Lung (tissue), 11 donors: ENCODE measurements at regions not wholly inside any gene's neighbourhood (a gene's known extent, or its start where the extent isn't known, plus 50 kb on each side); places are given as distances from the start of the nearest gene placed in this dataset.

Experiments
- ATAC-seq: fragments of 200-7000 bp; cut with Tn5 transposase; one replicate; pipeline ENCODE4 v1.9.1; 2020; ENCODE audit warnings: moderate number of reproducible peaks; ENCODE audit not compliant: insufficient read depth, low FRiP score
- DNase-seq, 3 donors: peaks; one replicate each; pipeline ENCODE4 v3.0.0-alpha.2; 2013 to 2017
- H3K27ac ChIP-seq, 2 donors: one replicate each; pipeline ENCODE4 v1.5.1; 2013; ENCODE audit warnings: mild to moderate bottlenecking in 2 of 2, moderate library complexity in 2 of 2, control low read depth in 1 of 2, inconsistent platforms in 1 of 2, low read depth in 1 of 2, low read length in 1 of 2
- H3K27me3 ChIP-seq, 3 donors: one replicate each; pipeline ENCODE4 v1.5.1; 2013; ENCODE audit warnings: low read length in 2 of 3; ENCODE audit not compliant: control insufficient read depth in 3 of 3, insufficient read depth in 3 of 3
- H3K36me3 ChIP-seq, 4 donors: one replicate each; pipeline ENCODE4 v1.5.1; 2013; ENCODE audit warnings: low read length in 4 of 4, mild to moderate bottlenecking in 1 of 4, moderate library complexity in 1 of 4; ENCODE audit not compliant: control insufficient read depth in 4 of 4, insufficient read depth in 4 of 4
- H3K4me1 ChIP-seq, 5 donors: one replicate each; pipeline ENCODE4 v1.5.1; 2013; ENCODE audit warnings: low read length in 5 of 5, mild to moderate bottlenecking in 2 of 5, moderate library complexity in 1 of 5; ENCODE audit not compliant: control insufficient read depth in 5 of 5, insufficient read depth in 5 of 5
- H3K4me3 ChIP-seq: one replicate; pipeline ENCODE4 v1.5.1; 2013; ENCODE audit warnings: mild to moderate bottlenecking, control low read depth, moderate library complexity
- H3K9ac ChIP-seq, 2 donors: one replicate each; pipeline ENCODE4 v1.5.1; 2013; ENCODE audit warnings: low read length in 2 of 2, control low read depth in 1 of 2; ENCODE audit not compliant: insufficient read depth in 1 of 2
- H3K9me3 ChIP-seq, 4 donors: one replicate each; pipeline ENCODE4 v1.5.1; 2013; ENCODE audit warnings: low read length in 3 of 4, mild to moderate bottlenecking in 1 of 4, moderate library complexity in 1 of 4; ENCODE audit not compliant: control insufficient read depth in 4 of 4, insufficient read depth in 3 of 4
- CTCF ChIP-seq: IDR thresholded peaks from 2 replicates; pipeline ENCODE4 v1.5.1; 2012; ENCODE audit warnings: mild to moderate bottlenecking; ENCODE audit errors: control extremely low read depth, extremely low read depth
- WGBS, 2 donors: extraction: QIAGEN DNeasy Blood & Tissue Kit; methylation state at CpG; one replicate each; pipeline ENCODE4 v1.1.7; 2013; 5-methylcytosine and 5-hydroxymethylcytosine counted together
- donor health status: control.
- donor health status: control.
- donor health status: Bipolar disorder and iron deficiency.
- donor health status: healthy.
- donor health status: DM: yes; HTN: yes; CAD: no.

GRCh38 chr6:165229216-165229615, 80.2 kb downstream of the C6orf118 start:
- Histone ChIP-seq H3K36me3 (no peaks in the 10 kb centered on the region), H3K9me3 (peaks cover 0 to 2% (median 0%) of the 10 kb centered on the region in 4 donors), H3K4me1 (no peaks in the 10 kb centered on the region), H3K9ac (no peak overlapping the region), H3K27me3 (no peaks in the 10 kb centered on the region), H3K4me3 (no peak overlapping the region), H3K27ac (no peak overlapping the region)
- WGBS, 2 donors, result 84 to 86% methylated on average over 5 of the region's 5 CpGs
- no peak for TF ChIP-seq CTCF
- no peak for DNase-seq
- ATAC-seq, result no peak

- no peaks in the 10 kb centered on the region for H3K36me3 ChIP-seq
- H3K27me3 ChIP-seq, result no peaks in the 10 kb centered on the region
- no peaks in the 10 kb centered on the region for H3K9me3 ChIP-seq
- WGBS, 2 donors, result 67 to 77% methylated on average over 10 of the region's 10 CpGs
- no peak overlapping the region for H3K27ac ChIP-seq
- DNase-seq (no peak), ATAC-seq (peak; percentile 74)
- H3K4me1 ChIP-seq, result no peaks in the 10 kb centered on the region
- no peak for TF ChIP-seq CTCF
- no peak overlapping the region for H3K9ac ChIP-seq
- no peak overlapping the region for H3K4me3 ChIP-seq
Observed at GRCh38 chr6:165227644-165228329, 81.6 kb downstream of the C6orf118 start.

GRCh38 chr6:165223736-165224135, 85.7 kb downstream of the C6orf118 start:
- H3K27me3 ChIP-seq, result no peaks in the 10 kb centered on the region
- H3K4me3 ChIP-seq, result no peak overlapping the region
- no peak for DNase-seq
- no peaks in the 10 kb centered on the region for H3K4me1 ChIP-seq
- ATAC-seq, result no peak
- peaks cover 0 to 2% (median 0%) of the 10 kb centered on the region in 4 donors for H3K9me3 ChIP-seq
- 48 to 71% methylated on average over 1 of the region's 1 CpG for WGBS, 2 donors
- H3K9ac ChIP-seq, result no peak overlapping the region
- no peak overlapping the region for H3K27ac ChIP-seq
- H3K36me3 ChIP-seq, result no peaks in the 10 kb centered on the region
- no peak for TF ChIP-seq CTCF

GRCh38 chr6:165223101-165223500, 86.3 kb downstream of the C6orf118 start:
- H3K27me3 ChIP-seq, result no peaks in the 10 kb centered on the region
- no peak for DNase-seq
- peaks cover 0 to 2% (median 0%) of the 10 kb centered on the region in 4 donors for H3K9me3 ChIP-seq
- H3K4me1 ChIP-seq, result no peaks in the 10 kb centered on the region
- H3K4me3 ChIP-seq, result no peak overlapping the region
- H3K36me3 ChIP-seq, result no peaks in the 10 kb centered on the region
- H3K27ac ChIP-seq, result no peak overlapping the region
- WGBS, 2 donors, result 71 to 85% methylated on average over 2 of the region's 2 CpGs
- no peak for TF ChIP-seq CTCF
- H3K9ac ChIP-seq, result no peak overlapping the region
- ATAC-seq, result no peak
